Mucosa of descending colon (tissue), 3 donors: ENCODE measurements at regions not wholly inside any gene's neighbourhood (a gene's known extent, or its start where the extent isn't known, plus 50 kb on each side); places are given as distances from the start of the nearest gene placed in this dataset.

Experiments used
- ATAC-seq: fragments of 200-7000 bp; cut with Tn5 transposase; one replicate; pipeline ENCODE4 v1.9.1; 2020; ENCODE audit warnings: mild to moderate bottlenecking, moderate library complexity
- DNase-seq, 3 donors: peaks; one replicate each; pipeline ENCODE4 v3.0.0-alpha.2; 2020
- H3K36me3 ChIP-seq: fragments of 200-600 bp; one replicate; pipeline ENCODE4 v1.8.0; 2021; ENCODE audit warnings: low read depth, mild to moderate bottlenecking
- H3K4me1 ChIP-seq: fragments of 200-600 bp; one replicate; pipeline ENCODE4 v1.8.0; 2021; ENCODE audit warnings: low read depth, mild to moderate bottlenecking
- H3K4me3 ChIP-seq: fragments of 200-600 bp; one replicate; pipeline ENCODE4 v1.8.0; 2021; ENCODE audit warnings: mild to moderate bottlenecking
- H3K9me3 ChIP-seq: fragments of 200-600 bp; one replicate; pipeline ENCODE4 v1.8.0; 2021; ENCODE audit warnings: mild to moderate bottlenecking
- intact Hi-C, 2 donors: fragments of 100-400 bp; cut with DNase I in 1 of 2; cut with micrococcal nuclease in 1 of 2; formaldehyde crosslinking; loops; one replicate each; pipeline versions ENCODE4 v1.11.0 to v1.11.1; 2022; cut with DNase I, micrococcal nuclease
- TF ChIP-seq, protein P1 (sequence below): fragments of 200-600 bp; IDR thresholded peaks from one replicate; pipeline ENCODE4 v1.8.0; 2022; ENCODE audit warnings: antibody characterized with exemption, mild to moderate bottlenecking
- donor health status: DM: no; HTN: no; CAD: no; lungs with moderate emphysema.
- donor health status: DM: no; HTN: no; CAD: no.
- donor health status: DM: no; HTN: yes; CAD: no.

GRCh38 chr10:78700413-78700812, 368.4 kb upstream of the ZMIZ1 start:
- intact Hi-C loops: no loop called here
- ATAC-seq (no peak), DNase-seq (peak in 1 of 3 donors; percentile 42)
- Histone ChIP-seq H3K36me3 (no peaks in the 10 kb centered on the region), H3K9me3 (no peaks in the 10 kb centered on the region), H3K4me3 (no peak overlapping the region), H3K4me1 (no peaks in the 10 kb centered on the region)
- TF ChIP-seq, protein P1, sequence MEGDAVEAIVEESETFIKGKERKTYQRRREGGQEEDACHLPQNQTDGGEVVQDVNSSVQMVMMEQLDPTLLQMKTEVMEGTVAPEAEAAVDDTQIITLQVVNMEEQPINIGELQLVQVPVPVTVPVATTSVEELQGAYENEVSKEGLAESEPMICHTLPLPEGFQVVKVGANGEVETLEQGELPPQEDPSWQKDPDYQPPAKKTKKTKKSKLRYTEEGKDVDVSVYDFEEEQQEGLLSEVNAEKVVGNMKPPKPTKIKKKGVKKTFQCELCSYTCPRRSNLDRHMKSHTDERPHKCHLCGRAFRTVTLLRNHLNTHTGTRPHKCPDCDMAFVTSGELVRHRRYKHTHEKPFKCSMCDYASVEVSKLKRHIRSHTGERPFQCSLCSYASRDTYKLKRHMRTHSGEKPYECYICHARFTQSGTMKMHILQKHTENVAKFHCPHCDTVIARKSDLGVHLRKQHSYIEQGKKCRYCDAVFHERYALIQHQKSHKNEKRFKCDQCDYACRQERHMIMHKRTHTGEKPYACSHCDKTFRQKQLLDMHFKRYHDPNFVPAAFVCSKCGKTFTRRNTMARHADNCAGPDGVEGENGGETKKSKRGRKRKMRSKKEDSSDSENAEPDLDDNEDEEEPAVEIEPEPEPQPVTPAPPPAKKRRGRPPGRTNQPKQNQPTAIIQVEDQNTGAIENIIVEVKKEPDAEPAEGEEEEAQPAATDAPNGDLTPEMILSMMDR: no peak

DNA sequence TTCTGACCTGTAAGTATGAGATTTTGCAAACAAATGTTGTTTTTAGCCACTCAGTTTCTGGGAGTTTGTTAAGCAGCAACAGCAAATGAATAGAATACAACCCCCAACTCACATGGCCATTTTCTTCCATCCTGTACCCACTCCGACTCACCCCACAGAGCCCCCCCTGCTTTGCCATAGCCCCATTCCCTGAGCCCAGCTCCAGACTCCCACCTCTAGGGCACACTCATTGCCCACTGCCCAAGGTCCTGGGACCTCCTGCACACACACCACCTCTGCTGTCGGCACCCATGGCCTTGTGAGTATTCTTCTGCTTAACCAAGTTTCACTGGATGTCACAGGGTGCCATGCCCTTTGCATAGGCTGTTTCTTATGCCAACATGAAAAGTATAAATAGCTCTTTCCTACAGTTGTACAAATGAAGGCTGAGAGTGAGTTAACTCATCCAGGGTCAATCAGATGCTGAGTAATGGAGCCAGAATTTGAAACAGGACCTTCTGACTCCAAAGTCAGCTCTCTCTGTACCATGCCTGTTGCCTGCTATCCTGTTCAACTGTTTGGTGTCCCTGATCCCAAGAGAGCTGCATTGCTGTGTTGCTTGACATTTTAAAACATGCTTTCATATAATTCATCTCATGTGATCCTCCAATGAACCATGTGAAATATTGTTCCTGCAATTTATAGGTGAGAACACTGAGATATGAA, 367.8 kb upstream of the ZMIZ1 start:
- Histone ChIP-seq H3K9me3 (no peaks in the 10 kb centered on the region), H3K4me1 (no peaks in the 10 kb centered on the region), H3K36me3 (no peaks in the 10 kb centered on the region), H3K4me3 (no peak overlapping the region)
- no peak for DNase-seq
- intact Hi-C loops: no loop called here
- no peak for ATAC-seq
- TF ChIP-seq, protein P1: no peak

DNA sequence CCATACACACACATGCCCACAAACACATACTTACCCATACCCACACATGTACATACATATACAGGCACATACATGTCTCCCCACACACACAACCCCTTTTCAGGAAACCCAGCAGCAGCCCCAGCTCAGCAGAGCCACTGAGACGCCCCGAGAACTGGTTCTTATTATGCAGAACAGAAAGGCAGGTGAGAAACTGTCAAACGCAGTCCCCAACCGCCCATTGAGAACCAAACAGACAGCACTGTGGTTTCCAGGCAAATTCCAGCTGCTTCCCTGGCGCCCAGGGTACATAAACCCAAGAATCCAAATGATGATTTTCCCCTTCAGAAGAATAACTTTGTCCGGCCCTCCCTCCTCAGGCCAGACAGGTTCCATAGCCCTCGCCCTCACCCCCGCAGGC, 366.6 kb upstream of the ZMIZ1 start:
- no peak overlapping the region for H3K4me3 ChIP-seq
- H3K9me3 ChIP-seq: no peaks in the 10 kb centered on the region
- DNase-seq (no peak), ATAC-seq (no peak)
- no peaks in the 10 kb centered on the region for H3K36me3 ChIP-seq
- H3K4me1 ChIP-seq: no peaks in the 10 kb centered on the region
- intact Hi-C loops: no loop called here
- TF ChIP-seq, protein P1: no peak

DNA sequence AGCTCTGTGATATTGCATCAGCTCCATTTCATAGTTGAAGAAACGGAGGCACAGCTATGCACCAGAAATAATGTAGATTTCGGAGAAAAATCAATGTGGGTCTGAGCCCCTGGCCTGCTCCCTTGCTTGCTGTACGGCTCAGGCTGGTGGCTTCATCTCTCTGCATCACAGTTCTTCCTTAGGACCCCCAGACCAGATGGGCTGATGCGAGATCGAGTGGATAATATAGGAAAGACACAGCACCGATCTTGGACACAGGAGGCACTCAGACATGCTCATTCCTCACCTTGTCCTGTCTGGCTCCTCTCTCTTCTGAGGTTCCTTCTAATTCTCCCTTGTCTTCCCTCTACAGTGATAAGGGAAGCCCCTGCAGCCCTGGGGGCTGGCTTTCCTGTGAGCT, 365.9 kb upstream of the ZMIZ1 start:
- no peak overlapping the region for H3K4me3 ChIP-seq
- TF ChIP-seq, protein P1: no peak
- no peaks in the 10 kb centered on the region for H3K36me3 ChIP-seq
- no peaks in the 10 kb centered on the region for H3K4me1 ChIP-seq
- no peaks in the 10 kb centered on the region for H3K9me3 ChIP-seq
- ATAC-seq (no peak), DNase-seq (no peak)
- intact Hi-C loops: no loop called here

- no peak for ATAC-seq
- Histone ChIP-seq H3K4me1 (no peaks in the 10 kb centered on the region), H3K9me3 (no peaks in the 10 kb centered on the region), H3K4me3 (no peak overlapping the region), H3K36me3 (no peaks in the 10 kb centered on the region)
- no peak for DNase-seq
- intact Hi-C loops: no loop called here
- TF ChIP-seq, protein P1: no peak
Observed at GRCh38 chr10:78703593-78703992, 365.2 kb upstream of the ZMIZ1 start.

GRCh38 chr10:78706256-78706655, 362.5 kb upstream of the ZMIZ1 start:
- DNase-seq (no peak), ATAC-seq (no peak)
- Histone ChIP-seq H3K9me3 (no peaks in the 10 kb centered on the region), H3K4me3 (no peak overlapping the region), H3K4me1 (no peaks in the 10 kb centered on the region), H3K36me3 (no peaks in the 10 kb centered on the region)
- TF ChIP-seq, protein P1: no peak
- intact Hi-C loops: no loop called here
